ELF-1 (cell line): ENCODE measurements at regions not wholly inside any gene's neighbourhood (a gene's known extent, or its start where the extent isn't known, plus 50 kb on each side); places are given as distances from the start of the nearest gene placed in this dataset.
A peak's percentile ranks its signal among the peaks of the same experiment; 100 is the strongest.
"Not testable (repeated sequence)": the region's sequence is repeated elsewhere in the genome, so short reads cannot be mapped to it uniquely, and the experiment has no call there.

Source experiments
- DNase-seq: peaks from one replicate; pipeline ENCODE4 v3.0.0-alpha.2; 2016; ENCODE audit warnings: low read depth, low spot score

DNA sequence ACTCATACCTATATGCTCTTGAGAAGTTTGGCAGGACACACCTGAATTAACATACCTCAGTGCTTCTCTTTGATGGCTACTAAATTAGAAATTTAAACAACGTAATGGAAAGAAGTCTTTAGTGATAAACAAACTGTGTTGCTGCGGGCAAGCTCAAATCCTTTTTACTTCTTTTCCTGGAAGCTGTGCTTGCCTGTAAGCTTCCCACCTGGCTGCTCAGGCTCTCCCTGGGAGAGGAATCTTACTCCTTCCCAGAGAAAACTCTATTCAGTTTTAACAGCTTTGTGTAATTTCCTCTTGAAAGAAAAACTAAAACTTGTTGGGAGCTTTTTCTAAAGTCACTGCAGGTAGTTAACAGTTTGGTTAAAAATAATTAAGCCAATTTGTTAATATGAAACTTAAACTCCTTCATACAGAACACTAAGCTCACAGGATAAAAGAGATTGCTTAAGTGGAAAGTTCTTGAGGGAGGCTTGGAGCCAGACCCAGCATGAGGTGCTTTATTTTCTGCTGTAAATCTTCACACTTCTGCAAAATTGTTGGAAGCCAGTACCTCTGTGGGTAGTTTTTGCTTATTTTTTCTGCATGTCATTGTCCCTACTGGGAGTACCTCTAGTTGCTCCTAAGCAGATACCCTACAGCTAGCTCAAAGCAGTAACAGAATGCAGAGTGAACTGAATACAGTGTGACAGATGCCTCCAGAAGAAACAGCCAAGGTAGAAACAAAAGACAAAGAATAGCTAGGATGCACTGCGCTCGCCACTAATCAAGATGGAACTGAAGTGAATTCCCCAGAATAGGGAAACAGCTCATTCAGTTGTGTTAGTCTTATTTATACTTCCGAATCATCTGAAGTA lies 1253.0 kb downstream of the PCDH17 start:
- no peak for DNase-seq

DNA sequence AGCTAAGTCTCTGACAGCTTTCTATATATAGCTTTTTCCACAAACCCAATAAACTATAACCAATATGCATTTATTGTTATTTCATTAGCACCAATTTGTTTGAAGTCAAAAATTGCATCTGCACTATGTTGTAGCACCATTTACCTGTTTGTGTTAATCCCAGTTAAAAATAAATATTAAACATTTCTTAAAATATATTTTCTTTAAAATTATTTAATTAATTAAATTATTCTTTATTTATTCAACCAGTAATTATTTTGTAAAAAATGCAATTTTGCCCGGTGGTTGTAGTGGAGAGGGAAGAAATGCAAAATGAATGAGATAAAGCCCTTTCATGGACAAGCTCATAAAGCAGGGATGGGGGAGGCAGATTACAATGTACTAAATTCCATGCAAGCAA lies 1257.9 kb downstream of the PCDH17 start:
- DNase-seq, result no peak

DNA sequence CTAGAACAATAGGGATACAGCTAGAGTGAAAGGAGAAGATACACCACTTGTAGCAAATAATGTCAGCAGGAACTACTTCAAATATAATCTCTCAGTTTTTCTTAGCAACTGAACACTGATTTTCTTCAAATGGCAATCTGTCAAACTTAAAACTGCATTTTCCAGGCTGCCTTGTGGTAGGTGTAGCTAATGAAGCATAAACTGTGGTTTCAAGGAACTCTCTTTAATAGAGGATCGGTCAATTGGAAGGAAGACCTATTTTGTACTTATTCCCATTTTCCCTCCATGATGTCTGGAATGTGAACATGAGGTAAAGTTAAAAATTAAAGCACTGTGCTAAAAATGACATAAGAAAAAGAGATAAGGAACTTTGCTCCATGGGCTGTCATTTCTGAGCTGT lies 1261.9 kb downstream of the PCDH17 start:
- no peak for DNase-seq

DNA sequence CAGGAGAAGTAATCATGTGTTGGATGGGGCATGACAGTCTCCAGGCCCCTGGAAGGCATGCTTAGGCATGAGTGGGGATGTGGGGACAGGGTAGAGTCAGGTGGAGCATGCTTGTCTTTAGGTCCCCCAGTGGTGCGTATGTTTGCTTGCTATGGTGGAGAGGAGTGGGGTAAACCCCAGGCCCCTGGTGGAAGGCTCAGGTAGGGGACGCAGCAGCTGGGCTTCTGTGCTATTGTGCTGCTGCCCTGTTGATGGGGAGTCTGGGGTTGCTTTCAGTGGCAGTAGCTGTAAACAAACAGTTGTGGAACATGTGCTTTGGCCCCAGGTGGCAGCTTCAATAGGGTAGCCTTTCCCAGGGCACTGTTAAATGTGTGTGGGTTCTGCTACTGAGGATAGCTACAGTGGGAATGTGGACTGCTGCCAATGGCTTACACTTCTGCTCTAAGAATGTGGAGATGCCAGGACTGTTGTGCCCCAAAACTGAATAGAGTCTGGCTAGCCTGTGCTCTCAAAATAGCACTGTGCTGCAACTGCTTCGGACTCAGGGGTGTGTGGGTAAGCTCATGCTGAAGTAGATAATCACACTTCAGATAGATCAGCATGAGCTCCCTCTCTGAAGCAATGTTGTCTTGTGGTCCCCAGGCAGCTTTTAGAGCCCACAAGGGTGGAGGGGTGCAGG lies 1257.3 kb downstream of the DIAPH3 start:
- DNase-seq, result no peak

DNA sequence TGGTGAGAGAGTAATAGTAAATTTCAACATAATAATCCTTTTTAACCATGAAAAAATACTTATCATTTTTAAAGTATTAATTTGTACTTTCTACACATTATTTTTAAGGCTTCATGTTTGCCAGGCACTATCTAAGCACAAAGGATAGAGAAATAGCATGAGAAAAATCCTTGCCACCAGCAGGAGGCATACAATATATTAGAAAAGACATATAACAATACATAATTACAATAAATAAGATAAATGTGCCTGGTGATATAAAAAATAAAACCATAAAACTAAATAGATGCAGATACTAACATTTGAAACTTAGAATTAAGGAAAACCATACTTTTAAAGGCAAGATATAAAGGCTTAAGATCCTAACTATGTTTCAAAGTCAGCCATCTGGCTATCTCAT lies 1256.4 kb downstream of the DIAPH3 start:
- no peak for DNase-seq

DNA sequence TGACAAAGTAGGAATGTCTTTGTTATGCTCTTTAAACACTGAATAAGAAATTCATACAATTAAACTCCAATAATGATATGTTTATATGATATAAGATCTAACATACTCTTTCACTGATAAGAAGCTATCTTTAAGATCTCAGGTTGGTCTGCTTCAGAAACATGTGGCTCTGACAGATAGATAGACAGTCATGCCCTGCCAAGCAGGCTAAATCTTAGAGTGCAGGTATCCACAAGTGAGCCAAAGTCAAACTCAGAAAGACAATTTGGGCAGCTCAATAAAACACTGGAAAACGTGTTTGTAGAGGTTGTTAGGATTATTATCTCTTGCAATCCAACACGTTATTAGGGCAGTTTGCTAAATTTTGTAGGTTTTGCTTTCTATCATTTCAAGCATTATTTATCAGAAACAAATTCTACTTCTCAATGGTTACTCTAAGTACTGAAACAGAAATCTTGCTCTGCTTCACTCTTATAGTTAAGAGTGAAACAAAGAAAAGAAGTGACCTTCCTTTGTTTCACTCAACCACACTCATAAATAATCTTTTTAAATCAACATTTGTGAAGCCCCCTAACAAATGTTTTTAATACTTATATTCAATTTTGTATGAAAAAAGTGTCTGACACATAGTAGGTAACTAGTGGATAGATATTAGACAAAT lies 1255.6 kb downstream of the DIAPH3 start:
- DNase-seq, result no peak

DNA sequence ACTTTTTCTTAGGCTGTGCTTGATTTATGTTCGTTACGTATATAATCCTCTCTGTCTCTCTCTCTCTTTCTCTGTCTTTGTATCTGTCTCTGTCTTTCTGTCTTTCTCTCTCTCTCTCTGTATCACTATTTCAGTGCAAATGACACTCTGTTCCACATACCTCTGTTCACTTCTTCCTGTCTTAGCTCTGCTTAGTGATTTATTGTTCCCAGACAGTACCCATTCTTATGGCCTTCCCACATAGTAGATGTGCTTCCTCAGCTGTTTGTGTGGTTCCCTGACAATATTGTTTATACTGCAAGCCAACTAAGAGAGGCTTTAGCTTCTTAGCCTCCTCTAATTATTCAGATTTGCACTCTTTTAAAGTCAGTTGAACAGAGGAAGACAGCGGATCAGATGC lies 1244.2 kb downstream of the DIAPH3 start:
- no peak for DNase-seq

DNA sequence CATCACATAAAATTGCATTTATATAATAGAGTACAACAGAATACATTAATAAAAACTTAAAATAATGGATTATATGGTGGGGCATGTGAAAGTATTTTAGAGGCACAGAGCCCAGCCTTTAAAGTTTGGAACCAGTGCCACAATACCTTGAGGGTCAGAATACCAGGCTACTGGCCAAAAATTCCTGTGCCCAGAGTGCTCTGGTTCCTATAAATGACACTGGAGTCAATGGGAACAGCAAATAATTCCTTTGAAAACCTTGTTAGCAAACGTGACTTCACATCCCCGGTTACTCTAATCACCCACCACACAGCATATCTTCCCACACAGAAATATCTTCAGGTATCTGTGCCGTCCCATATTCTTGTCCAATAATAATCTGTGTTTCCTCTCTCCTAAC lies 1242.6 kb downstream of the DIAPH3 start:
- no peak for DNase-seq

DNA sequence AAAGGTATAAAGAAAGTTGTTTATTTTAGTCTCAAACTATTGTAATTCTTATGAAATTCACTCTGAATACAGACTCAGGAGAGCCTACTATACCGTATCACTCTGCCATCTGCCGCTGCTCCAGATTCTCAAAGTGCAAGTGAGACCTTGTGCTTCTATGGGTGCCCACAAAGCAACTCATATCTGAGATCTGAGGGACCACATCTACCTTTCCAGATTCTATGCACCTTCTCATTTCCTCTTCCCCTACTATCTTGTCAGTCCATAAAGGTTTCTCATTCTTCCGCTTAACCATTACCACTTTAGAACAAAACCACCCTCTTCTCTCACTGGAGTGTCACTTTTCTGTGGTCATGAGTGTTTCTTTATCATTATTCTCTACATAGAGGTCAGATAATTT lies 1236.9 kb downstream of the DIAPH3 start:
- DNase-seq, result no peak

DNA sequence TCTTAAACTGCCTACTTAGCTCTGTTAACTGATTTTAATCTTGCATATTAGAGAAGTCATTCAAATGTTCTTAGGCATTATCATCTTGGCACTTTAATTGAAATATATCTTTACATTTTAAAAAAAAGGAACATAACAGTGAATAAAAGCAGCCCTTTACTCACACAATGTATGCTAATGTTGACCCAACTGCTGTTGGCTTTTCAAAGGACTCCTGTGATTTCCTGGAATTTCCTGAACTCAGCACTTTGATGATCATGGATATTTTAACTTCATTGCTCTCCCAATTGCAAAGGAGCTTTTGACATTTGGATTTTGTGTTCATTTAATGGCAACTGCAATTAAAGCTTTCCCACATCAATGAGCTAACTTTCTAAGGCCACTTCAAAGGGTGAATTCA lies 1230.3 kb downstream of the DIAPH3 start:
- no peak for DNase-seq

DNA sequence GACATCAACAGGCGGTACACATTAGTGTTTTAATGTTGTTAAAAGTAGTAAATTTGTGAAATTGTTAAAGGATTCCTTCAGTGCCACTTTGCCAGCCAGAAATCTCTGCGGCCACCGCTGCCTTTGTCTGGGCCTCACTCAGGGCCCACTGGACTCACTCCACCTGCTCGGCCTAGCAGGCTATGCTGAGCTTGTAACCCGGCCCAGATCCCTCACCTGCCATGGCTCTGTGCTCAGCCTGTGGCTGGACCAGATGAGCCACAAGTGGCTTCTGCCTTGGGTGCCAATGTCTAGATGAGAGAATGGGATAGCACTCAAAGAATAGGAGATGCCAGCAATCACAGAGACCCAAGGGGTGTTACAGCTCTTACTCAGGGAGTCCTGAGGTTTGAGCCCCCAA lies 1228.0 kb downstream of the DIAPH3 start:
- no peak for DNase-seq

DNA sequence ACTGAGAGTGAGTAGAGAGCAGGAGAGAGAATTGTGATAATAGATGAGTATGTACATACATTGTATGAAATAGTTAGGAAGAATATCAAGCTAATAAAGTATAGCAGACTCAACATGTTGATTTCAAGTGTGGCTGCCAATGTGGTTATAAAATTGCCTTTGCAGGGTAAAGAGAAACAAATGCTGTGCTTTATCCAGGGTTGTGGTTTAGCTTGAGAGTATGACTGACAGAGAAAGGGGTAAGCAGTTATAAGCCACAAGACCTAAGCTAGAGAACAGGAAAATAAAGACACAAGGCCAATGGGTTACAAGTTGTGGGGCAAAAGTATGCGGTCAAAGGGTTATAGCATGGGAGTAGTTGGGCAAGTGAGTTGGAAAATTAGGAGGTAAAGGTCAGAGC lies 1217.5 kb downstream of the DIAPH3 start:
- no peak for DNase-seq

DNA sequence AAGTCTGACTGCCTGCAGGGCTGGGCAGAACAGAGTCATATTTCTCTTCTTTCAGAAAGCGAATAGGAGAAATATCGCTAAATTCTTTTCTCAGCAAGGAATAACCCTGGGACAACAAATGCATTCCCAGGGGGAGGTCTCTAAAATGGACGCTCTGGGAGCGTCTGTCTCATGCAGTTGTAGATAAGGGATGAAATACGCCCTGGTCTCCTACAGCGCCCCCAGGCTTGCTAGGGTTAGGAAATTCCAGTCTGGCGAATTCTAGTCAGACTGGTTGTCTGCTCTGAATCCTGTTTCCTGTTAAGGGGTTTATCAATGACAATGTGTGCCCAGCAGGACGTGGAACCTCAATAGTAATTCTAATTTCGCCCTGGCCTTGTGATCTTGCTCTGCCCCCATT lies 1214.1 kb downstream of the DIAPH3 start:
- peak; percentile 37 for DNase-seq

DNA sequence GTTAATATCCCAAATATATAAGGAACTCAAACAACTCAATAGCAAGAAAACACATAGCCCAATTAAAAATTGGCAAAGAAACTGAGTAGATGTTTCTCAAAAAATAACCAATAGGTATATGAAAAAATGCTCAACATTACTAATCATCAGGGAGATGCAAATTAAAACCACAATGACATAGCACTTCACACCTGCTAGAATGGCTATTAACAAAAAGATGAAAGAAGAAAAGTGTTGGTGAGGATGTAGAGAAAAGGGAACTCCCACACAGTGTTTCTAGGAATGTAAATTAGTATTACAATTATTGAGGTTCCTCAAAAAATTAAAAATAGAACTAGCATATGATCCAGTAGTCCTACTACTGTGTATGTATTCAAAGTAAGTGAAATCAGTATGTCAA lies 1212.8 kb downstream of the DIAPH3 start:
- no peak for DNase-seq

DNA sequence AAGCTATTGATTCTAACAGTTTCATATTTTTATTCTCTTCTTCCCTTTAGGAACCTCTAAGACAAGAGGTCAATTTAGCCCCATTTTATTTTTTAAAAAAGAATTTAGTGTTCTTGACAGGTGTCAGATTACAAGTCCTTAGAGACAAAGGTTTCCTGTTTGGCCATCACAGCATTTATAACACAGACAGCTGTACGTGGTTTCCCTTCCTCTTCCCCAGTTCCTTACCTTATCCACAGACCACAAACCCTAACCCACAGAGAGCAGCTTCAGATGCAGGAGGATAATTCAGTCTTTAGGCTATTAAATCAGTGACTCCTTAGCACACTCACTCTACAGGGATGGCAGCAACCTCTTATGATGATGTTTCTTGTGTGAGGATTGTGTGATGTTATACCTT lies 1210.1 kb downstream of the DIAPH3 start:
- DNase-seq, result no peak

DNA sequence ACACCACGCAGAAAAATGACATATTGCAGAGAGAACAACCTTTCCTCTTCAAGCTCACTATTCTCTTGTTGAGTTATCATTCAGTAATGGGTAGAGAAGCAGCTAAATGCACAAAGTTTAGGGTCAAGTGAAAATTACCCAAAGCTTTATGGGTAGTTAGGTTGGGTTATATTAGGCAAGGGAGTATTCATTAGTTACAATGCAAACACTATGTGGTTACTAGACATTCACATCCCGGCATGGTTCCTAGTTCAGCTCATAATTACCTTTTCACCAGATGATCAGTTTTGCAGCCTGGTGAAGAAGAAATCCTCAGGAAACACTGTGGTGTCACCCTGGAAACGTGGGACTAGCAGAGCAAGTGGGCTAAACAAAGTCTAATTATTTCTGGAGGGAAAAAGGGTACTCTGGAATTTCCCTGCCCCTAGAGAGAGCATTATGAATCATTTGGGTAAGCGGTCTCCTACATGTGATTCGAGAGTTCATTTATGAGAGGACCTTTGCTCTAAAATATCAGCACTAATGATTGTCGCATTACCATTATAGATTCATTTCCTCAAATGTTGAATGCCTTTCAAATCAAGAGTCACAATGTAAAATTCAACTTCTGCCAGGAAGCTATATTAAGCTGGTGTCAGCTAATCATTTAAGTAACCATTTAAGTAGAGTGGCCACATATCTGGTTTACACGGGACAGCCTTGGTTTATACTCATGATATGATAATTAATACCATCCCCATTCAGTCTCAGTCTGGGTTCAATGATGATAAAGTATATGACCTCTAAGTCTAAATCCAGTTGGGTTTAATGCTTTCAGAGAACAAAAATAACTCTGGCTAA lies 1208.0 kb downstream of the DIAPH3 start:
- no peak for DNase-seq

DNA sequence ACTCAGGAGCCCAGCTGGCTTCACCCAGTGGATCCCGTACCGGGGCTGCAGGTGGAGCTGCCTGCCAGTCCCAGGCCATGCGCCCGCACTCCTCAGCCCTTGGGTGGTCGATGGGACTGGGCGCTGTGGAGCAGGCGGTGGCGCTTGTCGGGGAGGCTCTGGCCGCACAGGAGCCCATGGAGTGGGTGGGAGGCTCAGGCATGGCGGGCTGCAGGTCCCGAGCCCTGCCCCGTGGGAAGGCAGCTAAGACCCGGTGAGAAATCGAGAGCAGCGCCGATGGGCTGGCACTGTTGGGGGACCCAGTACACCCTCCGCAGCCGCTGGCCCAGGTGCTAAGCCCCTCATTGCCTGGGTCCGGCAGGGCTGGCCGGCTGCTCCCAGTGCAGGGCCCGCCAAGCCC lies 1205.6 kb downstream of the DIAPH3 start:
- not testable (repeated sequence) for DNase-seq

DNA sequence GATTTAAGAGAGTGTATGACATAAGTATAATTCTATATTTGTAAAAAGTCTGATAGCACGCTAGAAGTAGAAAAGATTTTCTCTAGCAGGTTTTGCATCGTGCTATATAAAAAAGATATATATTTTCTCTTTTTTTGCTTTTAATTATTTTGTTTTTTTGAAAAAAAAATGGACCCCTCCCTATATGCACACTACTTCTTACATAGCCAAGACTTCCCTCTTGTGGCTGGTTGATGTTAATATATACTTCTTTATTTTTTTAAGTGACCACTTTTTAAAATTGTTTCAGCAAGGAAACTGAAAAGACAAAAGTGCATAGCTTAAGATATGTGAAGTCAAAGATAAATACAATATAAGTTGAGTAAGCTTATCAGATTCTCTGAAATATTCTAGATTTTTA lies 1202.8 kb downstream of the DIAPH3 start:
- DNase-seq, result no peak

DNA sequence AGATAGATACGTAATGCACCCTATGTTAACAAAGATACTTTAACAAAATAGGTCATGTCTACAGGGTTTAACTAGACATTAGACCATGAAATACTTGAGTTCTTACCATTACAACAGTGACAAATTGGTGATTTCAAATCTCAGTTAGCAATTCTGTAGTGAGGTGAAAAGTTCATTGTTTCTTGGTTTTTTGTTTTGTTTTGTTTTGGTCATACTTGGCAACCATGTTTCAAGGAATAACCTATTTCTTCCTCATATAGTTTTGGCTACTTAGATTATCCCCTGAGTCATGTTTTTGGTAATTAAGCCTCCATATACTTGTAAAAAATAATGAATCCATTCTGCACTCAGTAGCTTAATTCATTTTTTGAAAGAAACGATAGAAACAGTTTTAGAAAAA lies 1200.4 kb downstream of the DIAPH3 start:
- DNase-seq, result no peak

DNA sequence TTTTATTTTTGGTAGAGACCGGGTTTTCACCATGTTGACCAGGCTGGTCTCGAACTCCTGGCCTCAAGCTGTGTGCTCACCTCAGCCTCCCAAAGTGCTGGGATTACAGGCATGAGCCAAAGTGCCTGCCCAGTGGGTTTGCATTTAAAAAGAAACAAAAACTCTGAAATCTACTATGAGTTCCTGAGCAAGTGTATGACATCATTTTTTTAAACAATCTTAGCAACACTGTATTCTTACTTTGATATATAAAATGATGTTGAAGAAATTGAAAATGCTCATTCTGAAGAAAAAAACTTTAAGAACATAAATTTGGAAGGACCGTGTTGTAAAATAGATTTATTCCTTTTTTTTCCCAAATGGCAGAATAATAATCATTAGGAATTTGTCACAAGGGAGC lies 1199.7 kb downstream of the DIAPH3 start:
- no peak for DNase-seq

DNA sequence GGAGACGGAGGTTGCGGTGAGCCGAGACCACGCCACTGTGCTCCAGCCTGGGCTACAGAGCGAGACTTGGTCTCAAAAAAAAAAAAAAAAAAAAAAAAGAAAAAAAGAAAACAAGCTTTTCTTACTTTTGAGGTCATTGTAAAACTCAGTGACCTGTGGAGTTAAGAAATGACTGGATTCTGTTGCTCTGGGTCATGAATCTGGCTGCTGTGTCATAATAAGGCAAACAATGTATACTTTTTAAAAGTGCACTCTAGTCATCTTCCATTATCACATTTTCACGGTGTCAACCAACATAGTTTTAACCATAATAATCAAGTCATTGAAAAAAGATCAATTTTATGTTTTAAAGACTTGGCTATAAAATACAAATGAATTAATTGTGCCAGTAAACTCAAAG lies 1186.6 kb downstream of the DIAPH3 start:
- no peak for DNase-seq

DNA sequence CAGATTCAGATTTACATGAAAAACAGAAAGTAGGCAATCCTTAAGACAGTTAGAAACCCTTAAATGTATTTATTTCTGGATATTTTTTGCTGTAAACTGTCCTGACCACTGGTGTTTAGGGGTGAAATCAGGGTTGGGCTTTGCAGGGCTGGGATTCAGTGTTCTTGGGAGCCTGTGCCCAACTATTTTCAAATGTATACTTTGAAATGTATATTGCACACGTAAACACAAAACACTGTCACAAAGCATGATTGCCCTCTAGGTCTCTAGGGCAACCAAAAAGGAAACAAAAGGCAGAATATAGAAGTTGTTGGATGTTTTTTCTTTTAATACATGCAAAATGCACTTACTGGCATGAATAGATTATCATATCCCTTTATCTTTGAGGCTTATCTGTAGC lies 1185.4 kb downstream of the DIAPH3 start:
- DNase-seq, result no peak
